Stimulated activated CD8-positive, alpha-beta memory T cell treated with anti-CD3 and anti-CD28 coated beads, Interleukin-4, amount 100 ng/mL, for 4 hours (primary cell): ENCODE measurements at regions not wholly inside any gene's neighbourhood (a gene's known extent, or its start where the extent isn't known, plus 50 kb on each side); places are given as distances from the start of the nearest gene placed in this dataset.
"Not testable (repeated sequence)": the region's sequence is repeated elsewhere in the genome, so short reads cannot be mapped to it uniquely, and the experiment has no call there.

Source experiments
- DNase-seq, 2 donors: peaks; one replicate each; pipeline ENCODE4 v3.0.0-alpha.2; 2020; ENCODE audit warnings: low read depth in 2 of 2, low spot score in 1 of 2

GRCh38 chr5:89857790-89858189 lies 551.8 kb downstream of the CETN3 start:
- DNase-seq: no peak

GRCh38 chr5:89855417-89855816 lies 554.1 kb downstream of the CETN3 start:
- no peak for DNase-seq

GRCh38 chr5:89851911-89852310 lies 557.6 kb downstream of the CETN3 start:
- DNase-seq: no peak

- DNase-seq: no peak
These were observed 559.1 kb downstream of the CETN3 start for GRCh38 chr5:89850513-89850865.

- no peak for DNase-seq
These were observed 559.6 kb downstream of the CETN3 start for GRCh38 chr5:89849830-89850512.

GRCh38 chr5:89847743-89848142 lies 561.8 kb downstream of the CETN3 start:
- DNase-seq: no peak

GRCh38 chr5:89844548-89844947 lies 565.0 kb downstream of the CETN3 start:
- no peak for DNase-seq

- no peak for DNase-seq
These were observed 567.0 kb downstream of the CETN3 start for GRCh38 chr5:89842531-89842930.

GRCh38 chr5:89840906-89841305 lies 568.6 kb downstream of the CETN3 start:
- DNase-seq: no peak

GRCh38 chr5:89830691-89831090 lies 578.9 kb downstream of the CETN3 start:
- DNase-seq: no peak

- no peak for DNase-seq
These were observed 581.6 kb downstream of the CETN3 start for GRCh38 chr5:89827960-89828359.

GRCh38 chr5:89827359-89827758 lies 582.2 kb downstream of the CETN3 start:
- DNase-seq: no peak

GRCh38 chr5:89826938-89827337 lies 582.6 kb downstream of the CETN3 start:
- DNase-seq: no peak

GRCh38 chr5:89823046-89823445 lies 586.5 kb downstream of the CETN3 start:
- DNase-seq: no peak

- DNase-seq: no peak
These were observed 591.7 kb downstream of the CETN3 start for GRCh38 chr5:89817841-89818240.

- DNase-seq: no peak
These were observed 593.5 kb downstream of the CETN3 start for GRCh38 chr5:89816038-89816437.

GRCh38 chr5:89800735-89801134 lies 608.8 kb downstream of the CETN3 start:
- DNase-seq: not testable (repeated sequence)

- not testable (repeated sequence) for DNase-seq
These were observed 615.1 kb downstream of the CETN3 start for GRCh38 chr5:89794504-89794903.

- DNase-seq: not testable (repeated sequence)
These were observed 629.8 kb downstream of the CETN3 start for GRCh38 chr5:89779734-89780133.

GRCh38 chr5:89777758-89778157 lies 631.8 kb downstream of the CETN3 start:
- no peak for DNase-seq

GRCh38 chr5:89769975-89770374 lies 639.6 kb downstream of the CETN3 start:
- no peak for DNase-seq

- DNase-seq: no peak
These were observed 649.8 kb downstream of the CETN3 start for GRCh38 chr5:89759802-89760201.

GRCh38 chr5:89758146-89758545 lies 651.4 kb downstream of the CETN3 start:
- no peak for DNase-seq

- DNase-seq: no peak
These were observed 652.6 kb downstream of the CETN3 start for GRCh38 chr5:89756955-89757354.
